ENCODE measurements at regions not wholly inside any gene's neighbourhood (a gene's known extent, or its start where the extent isn't known, plus 50 kb on each side); places are given as distances from the start of the nearest gene placed in this dataset.

DNA sequence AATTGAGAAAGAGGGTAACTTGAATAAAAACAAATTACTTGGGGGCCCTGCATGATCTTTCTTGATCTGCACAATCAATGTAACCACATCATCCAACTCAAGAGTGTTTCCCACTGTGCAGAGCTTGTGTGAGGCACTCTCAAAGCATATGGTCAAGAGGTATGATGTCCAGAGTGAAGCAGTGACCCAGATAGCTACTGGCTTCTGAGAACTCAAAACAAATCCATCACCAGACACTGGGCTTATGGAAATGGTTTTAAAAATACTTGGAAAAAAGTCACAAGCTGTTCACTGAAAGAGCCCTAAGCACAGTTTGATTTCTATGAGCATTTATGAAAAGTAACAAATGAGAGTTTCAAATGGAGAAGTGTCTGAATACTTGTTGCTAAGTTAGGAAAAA lies 361.0 kb downstream of the GRXCR1 start:
- TF ChIP-seq CTCF (optimal IDR thresholded peaks at IDR 0.05 in 1 of 3, IDR thresholded peaks at IDR 0.05 in 1 of 3, conservative IDR thresholded peaks at IDR 0.05 in 1 of 3; ENCODE audit: extremely low read depth in 1 of 3, insufficient read depth in 2 of 3, low read length in 3 of 3), result no peak
- no peak for TF ChIP-seq EZH2 (IDR thresholded peaks at IDR 0.05; ENCODE audit: low read length)

All from keratinocyte (primary cell).